ENCODE measurements at regions not wholly inside any gene's neighbourhood (a gene's known extent, or its start where the extent isn't known, plus 50 kb on each side); places are given as distances from the start of the nearest gene placed in this dataset.

DNA sequence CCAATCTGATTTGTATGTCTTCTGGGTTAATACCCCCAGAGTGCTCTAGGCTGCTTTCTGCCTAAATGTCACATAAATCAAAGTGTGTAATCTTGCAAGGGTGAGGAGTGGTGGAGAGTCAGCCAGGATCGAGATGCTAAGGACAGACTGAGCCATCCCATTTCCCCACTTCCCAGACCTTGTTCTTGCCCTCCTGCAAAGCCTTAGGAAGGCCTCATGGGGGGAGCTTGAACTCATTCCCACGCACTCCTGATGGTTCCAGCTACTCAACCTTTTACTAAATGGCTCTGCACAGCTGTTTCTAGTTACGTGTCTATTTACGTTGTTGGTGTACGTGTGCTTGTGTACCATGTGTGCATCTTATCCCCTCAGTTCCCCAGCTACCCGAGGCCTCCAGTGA lies 423.6 kb upstream of the TNP1 start:
- ATAC-seq (no peak), DNase-seq (ENCODE audit: low spot score) (no peak)
- Histone ChIP-seq H3K4me3 (no peak overlapping the region), H3K9me2 (ENCODE audit: insufficient read depth) (0 out of 2 replicates have a peak, but pooled peaks cover 5% of the 10 kb centered on the region), H3K27me3 (ENCODE audit: insufficient read depth) (peaks cover 15% of the 10 kb centered on the region), H3K4me2 (no peak overlapping the region), H3K79me2 (replicated peaks; ENCODE audit: insufficient read depth) (no peaks in the 10 kb centered on the region), H3K27ac (ENCODE audit: low read depth) (no peak overlapping the region), H3F3A (replicated peaks; ENCODE audit: low read depth) (no peaks in the 10 kb centered on the region), H2AFZ (no peak overlapping the region), H3K36me3 (ENCODE audit: insufficient read depth) (0 out of 2 replicates have a peak, but pooled peaks cover under 1% of the 10 kb centered on the region), H4K20me1 (replicated peaks; ENCODE audit: insufficient read depth) (no peaks in the 10 kb centered on the region), H3K4me1 (ENCODE audit: insufficient read depth) (peaks cover 3% of the 10 kb centered on the region; the same call in 1 of the 2 replicates)
- Mint-ChIP-seq H3K27ac (no peak overlapping the region), H3K27me3 (ENCODE audit: insufficient read depth, low read depth, poor library complexity) (peaks cover 31% of the 10 kb centered on the region), H3K4me3 (no peak overlapping the region), H3K9me3 (peaks cover 13% of the 10 kb centered on the region), H3K4me1 (peaks cover 8% of the 10 kb centered on the region), H3K36me3 (ENCODE audit: low read depth) (peaks cover 14% of the 10 kb centered on the region)
- no peak for TF ChIP-seq CREB1 (CRISPR knock-in tag; IDR thresholded peaks at IDR 0.05; ENCODE audit: low read depth)
- TF ChIP-seq, protein P1, sequence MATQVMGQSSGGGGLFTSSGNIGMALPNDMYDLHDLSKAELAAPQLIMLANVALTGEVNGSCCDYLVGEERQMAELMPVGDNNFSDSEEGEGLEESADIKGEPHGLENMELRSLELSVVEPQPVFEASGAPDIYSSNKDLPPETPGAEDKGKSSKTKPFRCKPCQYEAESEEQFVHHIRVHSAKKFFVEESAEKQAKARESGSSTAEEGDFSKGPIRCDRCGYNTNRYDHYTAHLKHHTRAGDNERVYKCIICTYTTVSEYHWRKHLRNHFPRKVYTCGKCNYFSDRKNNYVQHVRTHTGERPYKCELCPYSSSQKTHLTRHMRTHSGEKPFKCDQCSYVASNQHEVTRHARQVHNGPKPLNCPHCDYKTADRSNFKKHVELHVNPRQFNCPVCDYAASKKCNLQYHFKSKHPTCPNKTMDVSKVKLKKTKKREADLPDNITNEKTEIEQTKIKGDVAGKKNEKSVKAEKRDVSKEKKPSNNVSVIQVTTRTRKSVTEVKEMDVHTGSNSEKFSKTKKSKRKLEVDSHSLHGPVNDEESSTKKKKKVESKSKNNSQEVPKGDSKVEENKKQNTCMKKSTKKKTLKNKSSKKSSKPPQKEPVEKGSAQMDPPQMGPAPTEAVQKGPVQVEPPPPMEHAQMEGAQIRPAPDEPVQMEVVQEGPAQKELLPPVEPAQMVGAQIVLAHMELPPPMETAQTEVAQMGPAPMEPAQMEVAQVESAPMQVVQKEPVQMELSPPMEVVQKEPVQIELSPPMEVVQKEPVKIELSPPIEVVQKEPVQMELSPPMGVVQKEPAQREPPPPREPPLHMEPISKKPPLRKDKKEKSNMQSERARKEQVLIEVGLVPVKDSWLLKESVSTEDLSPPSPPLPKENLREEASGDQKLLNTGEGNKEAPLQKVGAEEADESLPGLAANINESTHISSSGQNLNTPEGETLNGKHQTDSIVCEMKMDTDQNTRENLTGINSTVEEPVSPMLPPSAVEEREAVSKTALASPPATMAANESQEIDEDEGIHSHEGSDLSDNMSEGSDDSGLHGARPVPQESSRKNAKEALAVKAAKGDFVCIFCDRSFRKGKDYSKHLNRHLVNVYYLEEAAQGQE (IDR thresholded peaks at IDR 0.05; ENCODE audit: unreplicated experiment) = no peak
- TF ChIP-seq EZH2phosphoT487 (IDR thresholded peaks at IDR 0.05; ENCODE audit: unreplicated experiment) = no peak
- TF ChIP-seq EZH2 (IDR thresholded peaks at IDR 0.05; ENCODE audit: low read depth, unreplicated experiment) = no peak
- TF ChIP-seq ZNF114 (CRISPR knock-in tag; IDR thresholded peaks at IDR 0.05) = no peak
- TF ChIP-seq POLR2AphosphoS5 (IDR thresholded peaks at IDR 0.05; ENCODE audit: low read depth) = no peak
- no peak for TF ChIP-seq STAT1 (IDR thresholded peaks at IDR 0.05; ENCODE audit: unreplicated experiment)
- no peak for TF ChIP-seq ZNF462 (CRISPR knock-in tag; IDR thresholded peaks at IDR 0.05)
- no peak for TF ChIP-seq JUNB (IDR thresholded peaks at IDR 0.05; ENCODE audit: unreplicated experiment)
